GM10266 (cell line): ENCODE measurements at regions not wholly inside any gene's neighbourhood (a gene's known extent, or its start where the extent isn't known, plus 50 kb on each side); places are given as distances from the start of the nearest gene placed in this dataset.

Experiments
- DNase-seq: peaks from one replicate; pipeline ENCODE4 v3.0.0; 2012; ENCODE audit errors: extremely low spot score
- CTCF ChIP-seq: IDR thresholded peaks from 2 replicates; pipeline ENCODE4 v1.5.1; 2012; ENCODE audit warnings: mild to moderate bottlenecking, low read depth; ENCODE audit not compliant: control insufficient read depth, insufficient read depth; ENCODE audit errors: missing control alignments

- no peak for TF ChIP-seq CTCF
- no peak for DNase-seq
Measured at GRCh38 chr2:56099963-56100362, 83.8 kb upstream of the CCDC85A start.

- TF ChIP-seq CTCF: no peak
- no peak for DNase-seq
Measured at GRCh38 chr2:56100791-56101312, 82.9 kb upstream of the CCDC85A start.

- DNase-seq: no peak
- no peak for TF ChIP-seq CTCF
Measured at GRCh38 chr2:56102098-56102497, 81.7 kb upstream of the CCDC85A start.

- no peak for TF ChIP-seq CTCF
- DNase-seq: no peak
Measured at GRCh38 chr2:56102866-56103265, 80.9 kb upstream of the CCDC85A start.

GRCh38 chr2:56104962-56105361 lies 78.8 kb upstream of the CCDC85A start:
- no peak for TF ChIP-seq CTCF
- DNase-seq: no peak

GRCh38 chr2:56107502-56108220 lies 76.1 kb upstream of the CCDC85A start:
- DNase-seq: no peak
- no peak for TF ChIP-seq CTCF

- no peak for DNase-seq
- no peak for TF ChIP-seq CTCF
Measured at GRCh38 chr2:56108806-56109205, 75.0 kb upstream of the CCDC85A start.
